HepG2 (cell line): ENCODE measurements at regions not wholly inside any gene's neighbourhood (a gene's known extent, or its start where the extent isn't known, plus 50 kb on each side); places are given as distances from the start of the nearest gene placed in this dataset.

Source experiments
- ATAC-seq: fragments of 200-7000 bp; cut with Tn5 transposase; 3 replicates; pipeline ENCODE4 v1.9.1; 2020; ENCODE audit warnings: mild to moderate bottlenecking, moderate library complexity
- BruUV-seq: library from RNA; stranded (reverse); fragments of 400-500 nt; replicated peaks from 2 replicates; lab custom pipeline; 2021; lab: Mats Ljungman, UMichigan
- CTCF ChIA-PET: fragments of 300-600 bp; formaldehyde crosslinking; extraction: SDS; loops from one replicate; lab custom pipeline; 2021; ENCODE audit warnings: low total read pairs, inconsistent platforms, low intra/inter-chr PET ratio; lab: Yijun Ruan, JAX
- POLR2A ChIA-PET: fragments of 350-600 bp; sonication (Branson Sonifier 250); formaldehyde crosslinking; loops from one replicate; lab custom pipeline; 2020; ENCODE audit warnings: antibody characterized with exemption, inconsistent platforms; lab: Yijun Ruan, JAX
- DNase-seq: peaks from one replicate; pipeline ENCODE4 v3.0.0-alpha.2; 2015; ENCODE audit warnings: low spot score
- FAIRE-seq: peaks from 3 replicates; lab custom pipeline; 2011; peaks lifted over from hg19 to GRCh38; lab: Jason Lieb, UNC
- H2AFZ ChIP-seq: one replicate; pipeline ENCODE4 v1.6.1; 2011; ENCODE audit warnings: low read length, inconsistent platforms
- H3K27ac ChIP-seq: fragments of 300-600 bp; 3 replicates; pipeline ENCODE4 v1.8.0; 2011; ENCODE audit warnings: mixed run types, mild to moderate bottlenecking, mixed read lengths, low read length, inconsistent platforms; ENCODE audit not compliant: insufficient read depth; ENCODE audit errors: extremely low read length
- H3K27me3 ChIP-seq, 2 experiments: fragments of 200-600 bp in 1 of 2; 2 replicates in 1 of 2; 3 replicates in 1 of 2; pipeline versions ENCODE4 v1.6.0 to v1.8.0; 2011; ENCODE audit warnings: low read length in 2 of 2, mild to moderate bottlenecking in 2 of 2, moderate library complexity in 2 of 2, inconsistent platforms in 1 of 2; ENCODE audit not compliant: insufficient read depth in 2 of 2, control insufficient read depth in 1 of 2
- H3K36me3 ChIP-seq, 2 experiments: fragments of 200-600 bp in 1 of 2; replicated peaks in 1 of 2; 2 replicates in 1 of 2; 3 replicates in 1 of 2; pipeline versions ENCODE4 v1.5.1 to v1.8.0; 2011; ENCODE audit warnings: low read length in 2 of 2, inconsistent platforms in 1 of 2; ENCODE audit not compliant: insufficient read depth in 2 of 2, control insufficient read depth in 1 of 2
- H3K4me1 ChIP-seq: 2 replicates; pipeline ENCODE4 v1.5.1; 2012; ENCODE audit warnings: low read length, inconsistent platforms; ENCODE audit not compliant: insufficient read depth
- H3K4me2 ChIP-seq: 2 replicates; pipeline ENCODE4 v1.6.0; 2011; ENCODE audit warnings: low read depth, low read length, inconsistent platforms
- H3K4me3 ChIP-seq, 3 experiments: fragments of 200-600 bp in 1 of 3; sonication (generic), shearing (Covaris generic) in 1 of 3; replicated peaks in 1 of 3; 2 replicates each; pipeline ENCODE4 v1.5.1; 2011 to 2016; ENCODE audit warnings: low read length in 3 of 3, inconsistent platforms in 2 of 3, low read depth in 2 of 3, mild to moderate bottlenecking in 2 of 3, control low read depth in 1 of 3, mixed read lengths in 1 of 3; ENCODE audit not compliant: insufficient read depth in 1 of 3
- H3K79me2 ChIP-seq: one replicate; pipeline ENCODE4 v1.6.1; 2011; ENCODE audit warnings: low read length, inconsistent platforms; ENCODE audit not compliant: insufficient read depth
- H3K9ac ChIP-seq: 2 replicates; pipeline ENCODE4 v1.6.0; 2011; ENCODE audit warnings: mild to moderate bottlenecking, low read depth, low read length, inconsistent platforms; ENCODE audit not compliant: insufficient read depth
- H3K9me3 ChIP-seq: 2 replicates; pipeline ENCODE4 v1.5.1; 2012; ENCODE audit warnings: mild to moderate bottlenecking, low read length
- H4K20me1 ChIP-seq: 2 replicates; pipeline ENCODE4 v1.6.0; 2011; ENCODE audit warnings: inconsistent platforms, mild to moderate bottlenecking, low read length, moderate library complexity; ENCODE audit not compliant: insufficient read depth
- E2F2 ChIP-seq: sonication (generic); formaldehyde crosslinking; IDR thresholded peaks from 2 replicates; pipeline ENCODE4 v1.4.0; 2020; ENCODE audit warnings: missing genetic modification reagents, borderline replicate concordance
- JUND ChIP-seq: sonication (generic); formaldehyde crosslinking; IDR thresholded peaks from 2 replicates; pipeline ENCODE4 v1.8.0; 2022; ENCODE audit warnings: mild to moderate bottlenecking, missing genetic modification reagents
- NR2F2 ChIP-seq: IDR thresholded peaks from 2 replicates; pipeline ENCODE4 v1.6.1; 2012; ENCODE audit warnings: low read depth, inconsistent platforms, borderline replicate concordance
- PHF20 ChIP-seq: sonication (generic); formaldehyde crosslinking; IDR thresholded peaks from 2 replicates; pipeline ENCODE4 v1.5.0; 2020; ENCODE audit warnings: mild to moderate bottlenecking, missing genetic modification reagents
- SIN3B ChIP-seq: fragments of 150-350 bp; IDR thresholded peaks from 2 replicates; pipeline ENCODE4 v1.6.1; 2014; ENCODE audit warnings: low read length
- ZNF7 ChIP-seq: IDR thresholded peaks from 2 replicates; pipeline ENCODE4 v1.6.1; 2016; ENCODE audit warnings: missing biosample characterization, missing genetic modification reagents
- WGBS: methylation state at CpG from one replicate; pipeline ENCODE4 v1.1.6; 2017; ENCODE audit warnings: low lambda C conversion rate; 5-methylcytosine and 5-hydroxymethylcytosine counted together
- in situ Hi-C: cut with HindIII; loops from 2 replicates; pipeline ENCODE4 v1.10.0; 2017; ENCODE audit warnings: low pct_unique_long_range_greater_than_20kb; ENCODE audit not compliant: extremely low pct_ligation_motif_present
- intact Hi-C: fragments of 100-400 bp; cut with micrococcal nuclease; formaldehyde crosslinking; loops from one replicate; pipeline ENCODE4 v1.10.0; 2022; ENCODE audit not compliant: unreplicated experiment
- TF ChIP-seq, protein P1 (sequence below): sonication (generic); formaldehyde crosslinking; IDR thresholded peaks from 2 replicates; pipeline ENCODE4 v1.4.0; 2020; ENCODE audit warnings: mild to moderate bottlenecking, missing genetic modification reagents
- TF ChIP-seq, protein P2 (sequence below): sonication (generic); formaldehyde crosslinking; IDR thresholded peaks from 2 replicates; pipeline ENCODE4 v1.4.0; 2020; ENCODE audit warnings: mild to moderate bottlenecking, missing genetic modification reagents, borderline replicate concordance
- TF ChIP-seq, protein P3 (sequence below): sonication (generic); formaldehyde crosslinking; IDR thresholded peaks from 2 replicates; pipeline ENCODE4 v1.5.1; 2020; ENCODE audit warnings: mild to moderate bottlenecking, missing genetic modification reagents, borderline replicate concordance

GRCh38 chr14:66022526-66022925, 463.6 kb upstream of the CCDC196 start:
- ChIA-PET POLR2A (no interaction called here), CTCF (no interaction called here)
- Histone ChIP-seq H3K79me2 (no peaks in the 10 kb centered on the region), H3K9me3 (no peaks in the 10 kb centered on the region), H3K27ac (no peak overlapping the region), H4K20me1 (no peaks in the 10 kb centered on the region), H3K9ac (no peak overlapping the region), H3K27me3 (peaks cover 0 to 6% of the 10 kb centered on the region in 2 experiments; a peak in 3 of 5 replicates), H2AFZ (no peak overlapping the region), H3K4me2 (no peak overlapping the region), H3K36me3 (no peaks in the 10 kb centered on the region), H3K4me3 (no peak overlapping the region), H3K4me1 (no peaks in the 10 kb centered on the region)
- FAIRE-seq (no peak), DNase-seq (no peak), ATAC-seq (no peak)
- WGBS = 4% methylated on average over 4 of the region's 8 CpGs
- in situ Hi-C loops (no loop called here), intact Hi-C loops (no loop called here)
- TF ChIP-seq, protein P1, sequence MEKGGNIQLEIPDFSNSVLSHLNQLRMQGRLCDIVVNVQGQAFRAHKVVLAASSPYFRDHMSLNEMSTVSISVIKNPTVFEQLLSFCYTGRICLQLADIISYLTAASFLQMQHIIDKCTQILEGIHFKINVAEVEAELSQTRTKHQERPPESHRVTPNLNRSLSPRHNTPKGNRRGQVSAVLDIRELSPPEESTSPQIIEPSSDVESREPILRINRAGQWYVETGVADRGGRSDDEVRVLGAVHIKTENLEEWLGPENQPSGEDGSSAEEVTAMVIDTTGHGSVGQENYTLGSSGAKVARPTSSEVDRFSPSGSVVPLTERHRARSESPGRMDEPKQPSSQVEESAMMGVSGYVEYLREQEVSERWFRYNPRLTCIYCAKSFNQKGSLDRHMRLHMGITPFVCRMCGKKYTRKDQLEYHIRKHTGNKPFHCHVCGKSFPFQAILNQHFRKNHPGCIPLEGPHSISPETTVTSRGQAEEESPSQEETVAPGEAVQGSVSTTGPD = no peak
- TF ChIP-seq ZNF7 (CRISPR knock-in tag) = no peak
- no peak for TF ChIP-seq JUND (CRISPR knock-in tag)
- TF ChIP-seq, protein P2, sequence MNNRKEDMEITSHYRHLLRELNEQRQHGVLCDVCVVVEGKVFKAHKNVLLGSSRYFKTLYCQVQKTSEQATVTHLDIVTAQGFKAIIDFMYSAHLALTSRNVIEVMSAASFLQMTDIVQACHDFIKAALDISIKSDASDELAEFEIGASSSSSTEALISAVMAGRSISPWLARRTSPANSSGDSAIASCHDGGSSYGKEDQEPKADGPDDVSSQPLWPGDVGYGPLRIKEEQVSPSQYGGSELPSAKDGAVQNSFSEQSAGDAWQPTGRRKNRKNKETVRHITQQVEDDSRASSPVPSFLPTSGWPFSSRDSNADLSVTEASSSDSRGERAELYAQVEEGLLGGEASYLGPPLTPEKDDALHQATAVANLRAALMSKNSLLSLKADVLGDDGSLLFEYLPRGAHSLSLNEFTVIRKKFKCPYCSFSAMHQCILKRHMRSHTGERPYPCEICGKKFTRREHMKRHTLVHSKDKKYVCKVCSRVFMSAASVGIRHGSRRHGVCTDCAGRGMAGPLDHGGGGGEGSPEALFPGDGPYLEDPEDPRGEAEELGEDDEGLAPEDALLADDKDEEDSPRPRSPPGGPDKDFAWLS (CRISPR knock-in tag) = no peak
- no peak for TF ChIP-seq NR2F2
- no peak for TF ChIP-seq PHF20 (CRISPR knock-in tag)
- BruUV-seq = no TSS peak

DNA sequence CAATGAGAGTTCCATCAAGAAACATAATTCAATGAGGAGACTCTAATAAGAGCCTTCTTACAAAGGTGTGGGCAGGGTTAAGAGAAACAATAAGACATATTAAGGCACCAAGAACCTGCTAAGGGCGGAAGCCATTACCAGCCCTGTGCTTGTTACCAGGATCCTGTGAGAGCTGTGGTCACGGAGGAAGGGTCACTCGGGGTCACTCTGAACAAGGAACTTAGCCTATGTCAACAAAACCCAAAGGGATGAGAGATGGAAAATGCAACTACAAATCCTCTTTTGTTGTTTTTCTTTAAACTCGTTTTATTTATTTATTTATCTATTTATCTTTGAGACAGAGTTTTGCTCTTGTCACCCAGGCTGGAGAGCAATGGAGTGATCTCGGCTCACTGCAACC, 460.4 kb upstream of the CCDC196 start:
- in situ Hi-C loops = no loop called here
- Histone ChIP-seq H2AFZ (no peak overlapping the region), H3K9me3 (no peaks in the 10 kb centered on the region), H3K9ac (no peak overlapping the region), H3K4me2 (no peak overlapping the region), H3K27ac (no peak overlapping the region), H3K4me3 (no peak overlapping the region), H3K27me3 (no peaks in the 10 kb centered on the region; a peak in 2 of 5 replicates), H3K4me1 (no peaks in the 10 kb centered on the region), H4K20me1 (no peaks in the 10 kb centered on the region)
- BruUV-seq = no TSS peak
- POLR2A ChIA-PET = no interaction called here
- TF ChIP-seq, protein P3, sequence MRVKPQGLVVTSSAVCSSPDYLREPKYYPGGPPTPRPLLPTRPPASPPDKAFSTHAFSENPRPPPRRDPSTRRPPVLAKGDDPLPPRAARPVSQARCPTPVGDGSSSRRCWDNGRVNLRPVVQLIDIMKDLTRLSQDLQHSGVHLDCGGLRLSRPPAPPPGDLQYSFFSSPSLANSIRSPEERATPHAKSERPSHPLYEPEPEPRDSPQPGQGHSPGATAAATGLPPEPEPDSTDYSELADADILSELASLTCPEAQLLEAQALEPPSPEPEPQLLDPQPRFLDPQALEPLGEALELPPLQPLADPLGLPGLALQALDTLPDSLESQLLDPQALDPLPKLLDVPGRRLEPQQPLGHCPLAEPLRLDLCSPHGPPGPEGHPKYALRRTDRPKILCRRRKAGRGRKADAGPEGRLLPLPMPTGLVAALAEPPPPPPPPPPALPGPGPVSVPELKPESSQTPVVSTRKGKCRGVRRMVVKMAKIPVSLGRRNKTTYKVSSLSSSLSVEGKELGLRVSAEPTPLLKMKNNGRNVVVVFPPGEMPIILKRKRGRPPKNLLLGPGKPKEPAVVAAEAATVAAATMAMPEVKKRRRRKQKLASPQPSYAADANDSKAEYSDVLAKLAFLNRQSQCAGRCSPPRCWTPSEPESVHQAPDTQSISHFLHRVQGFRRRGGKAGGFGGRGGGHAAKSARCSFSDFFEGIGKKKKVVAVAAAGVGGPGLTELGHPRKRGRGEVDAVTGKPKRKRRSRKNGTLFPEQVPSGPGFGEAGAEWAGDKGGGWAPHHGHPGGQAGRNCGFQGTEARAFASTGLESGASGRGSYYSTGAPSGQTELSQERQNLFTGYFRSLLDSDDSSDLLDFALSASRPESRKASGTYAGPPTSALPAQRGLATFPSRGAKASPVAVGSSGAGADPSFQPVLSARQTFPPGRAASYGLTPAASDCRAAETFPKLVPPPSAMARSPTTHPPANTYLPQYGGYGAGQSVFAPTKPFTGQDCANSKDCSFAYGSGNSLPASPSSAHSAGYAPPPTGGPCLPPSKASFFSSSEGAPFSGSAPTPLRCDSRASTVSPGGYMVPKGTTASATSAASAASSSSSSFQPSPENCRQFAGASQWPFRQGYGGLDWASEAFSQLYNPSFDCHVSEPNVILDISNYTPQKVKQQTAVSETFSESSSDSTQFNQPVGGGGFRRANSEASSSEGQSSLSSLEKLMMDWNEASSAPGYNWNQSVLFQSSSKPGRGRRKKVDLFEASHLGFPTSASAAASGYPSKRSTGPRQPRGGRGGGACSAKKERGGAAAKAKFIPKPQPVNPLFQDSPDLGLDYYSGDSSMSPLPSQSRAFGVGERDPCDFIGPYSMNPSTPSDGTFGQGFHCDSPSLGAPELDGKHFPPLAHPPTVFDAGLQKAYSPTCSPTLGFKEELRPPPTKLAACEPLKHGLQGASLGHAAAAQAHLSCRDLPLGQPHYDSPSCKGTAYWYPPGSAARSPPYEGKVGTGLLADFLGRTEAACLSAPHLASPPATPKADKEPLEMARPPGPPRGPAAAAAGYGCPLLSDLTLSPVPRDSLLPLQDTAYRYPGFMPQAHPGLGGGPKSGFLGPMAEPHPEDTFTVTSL (CRISPR knock-in tag) = no peak
- no peak for TF ChIP-seq SIN3B
- no peak for TF ChIP-seq E2F2 (CRISPR knock-in tag)
- TF ChIP-seq, all 625 proteins: peak for 0
- DNase-seq = no peak
- H3K36me3 ChIP-seq = no peaks in the 10 kb centered on the region
- no peaks in the 10 kb centered on the region for H3K79me2 ChIP-seq
- FAIRE-seq = no peak
- ATAC-seq = no peak
- CTCF ChIA-PET = no interaction called here
- intact Hi-C loops = no loop called here
- 18% methylated on average over 5 of the region's 5 CpGs for WGBS
